Heart right ventricle (tissue), 16 donors: ENCODE measurements at regions not wholly inside any gene's neighbourhood (a gene's known extent, or its start where the extent isn't known, plus 50 kb on each side); places are given as distances from the start of the nearest gene placed in this dataset.

Experiments used
- ATAC-seq, 8 donors: fragments of 200-7000 bp; cut with Tn5 transposase; one replicate each; pipeline ENCODE4 v1.9.1; 2020; ENCODE audit warnings: mild to moderate bottlenecking in 8 of 8, moderate library complexity in 8 of 8, moderate number of reproducible peaks in 1 of 8
- DNase-seq, 2 donors: peaks; one replicate each; pipeline ENCODE4 v3.0.0-alpha.2; 2020
- H3K27ac ChIP-seq, 10 donors: fragments of 200-600 bp; sonication (generic) in 2 of 10; one replicate each; pipeline versions ENCODE4 v1.5.0 to v1.8.0; 2020 to 2022; ENCODE audit warnings: mild to moderate bottlenecking in 3 of 10
- H3K27me3 ChIP-seq, 7 donors: fragments of 200-600 bp; one replicate each; pipeline ENCODE4 v1.8.0; 2021 to 2022; ENCODE audit warnings: mild to moderate bottlenecking in 2 of 7
- H3K36me3 ChIP-seq, 9 donors: fragments of 200-600 bp; sonication (generic) in 1 of 9; one replicate each; pipeline versions ENCODE4 v1.5.0 to v1.8.0; 2020 to 2022; ENCODE audit warnings: mild to moderate bottlenecking in 2 of 9
- H3K4me1 ChIP-seq, 9 donors: fragments of 200-600 bp; sonication (generic) in 1 of 9; one replicate each; pipeline versions ENCODE4 v1.5.0 to v1.8.0; 2020 to 2022; ENCODE audit warnings: mild to moderate bottlenecking in 4 of 9
- H3K4me3 ChIP-seq, 10 donors: fragments of 200-600 bp; sonication (generic) in 2 of 10; one replicate each; pipeline versions ENCODE4 v1.5.0 to v1.8.0; 2020 to 2022; ENCODE audit warnings: mild to moderate bottlenecking in 7 of 10, moderate library complexity in 2 of 10
- H3K9me3 ChIP-seq, 11 donors: fragments of 200-600 bp in 10 of 11; sonication (generic) in 2 of 11; one replicate each; pipeline versions ENCODE4 v1.5.0 to v1.8.0; 2013 to 2022; ENCODE audit warnings: mild to moderate bottlenecking in 2 of 11, control low read depth in 1 of 11, moderate library complexity in 1 of 11
- WGBS, 2 donors: extraction: QIAGEN DNeasy Blood & Tissue Kit; methylation state at CpG; one replicate each; pipeline ENCODE4 v1.1.7; 2013; ENCODE audit warnings: inconsistent platforms in 1 of 2; 5-methylcytosine and 5-hydroxymethylcytosine counted together
- intact Hi-C, 10 donors: fragments of 100-400 bp; cut with DNase I; formaldehyde crosslinking; loops; one replicate each; pipeline versions ENCODE4 v1.11.1 to v1.14.2; 2022
- TF ChIP-seq, protein P1 (sequence below), 9 donors: fragments of 200-600 bp; sonication (generic) in 2 of 9; IDR thresholded peaks; one replicate each; pipeline versions ENCODE4 v1.5.0 to v1.8.0; 2021 to 2022; ENCODE audit warnings: antibody characterized with exemption in 9 of 9, mild to moderate bottlenecking in 5 of 9, moderate library complexity in 1 of 9
- donor health status: Arrhythmogenic right ventricular cardiomyopathy.
- donor health status: ischemic (EF 13 %, LVEDD 7.1; RV severe dilation, severe dysfunction).
- donor health status: healthy with polysubstance abuse.
- donor health status: DM: no; HTN: yes; CAD: no.
- donor health status: DM: no; HTN: no; CAD: no.
- donor health status: ischemic (EF 25% LVEDD 6.9; RV normal size, moderate dysfunction).
- donor health status: ischemic (EF 25% LVEDD 5.7; RV mildly dilated, moderate dysfunction).
- donor health status: healthy.
- donor health status: DM: yes; HTN: yes; CAD: no.
- donor health status: Ischemic cardiomyopathy.
- donor health status: ischemic (EF 35%, LVEDD 5.7; RV mildly dilated, moderate dysfunction).
- donor health status: nonischemic (EF 11% LVEDD 7.7; RV severe dilation, severe dysfunction).
- donor health status: DM: yes; HTN: yes; CAD: no.
- donor health status: PGD.
- donor health status: ischemic (EF 29% LVEDD 5.4; RV normal size, mild dysfunction).
- donor health status: nonischemic (EF 23%, LVEDD 6.1; RV moderate dilation, normal function).

DNA sequence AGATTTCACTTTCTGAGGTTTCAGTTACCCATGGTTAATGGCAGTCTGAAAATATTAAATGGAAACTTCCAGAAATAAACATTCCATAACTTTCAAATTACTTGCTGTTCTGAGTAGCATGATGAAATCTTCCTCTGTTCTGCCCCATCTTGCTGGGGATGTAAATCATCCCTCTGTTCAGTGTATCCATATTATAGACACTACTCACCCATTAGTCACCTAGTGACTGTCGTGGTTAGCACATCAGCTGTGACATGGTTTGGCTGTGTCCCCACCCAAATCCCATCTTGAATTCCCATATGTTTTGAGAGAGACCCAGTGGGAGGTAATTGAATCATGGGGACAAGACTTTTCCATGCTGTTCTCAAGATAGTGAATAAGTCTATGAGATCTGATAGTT lies 125.5 kb upstream of the GIMD1 start:
- H3K27ac ChIP-seq: no peak overlapping the region
- H3K27me3 ChIP-seq: no peaks in the 10 kb centered on the region
- no peak for DNase-seq
- no peaks in the 10 kb centered on the region for H3K36me3 ChIP-seq
- 84 to 88% methylated on average over 1 of the region's 1 CpG for WGBS, 2 donors
- TF ChIP-seq, protein P1, sequence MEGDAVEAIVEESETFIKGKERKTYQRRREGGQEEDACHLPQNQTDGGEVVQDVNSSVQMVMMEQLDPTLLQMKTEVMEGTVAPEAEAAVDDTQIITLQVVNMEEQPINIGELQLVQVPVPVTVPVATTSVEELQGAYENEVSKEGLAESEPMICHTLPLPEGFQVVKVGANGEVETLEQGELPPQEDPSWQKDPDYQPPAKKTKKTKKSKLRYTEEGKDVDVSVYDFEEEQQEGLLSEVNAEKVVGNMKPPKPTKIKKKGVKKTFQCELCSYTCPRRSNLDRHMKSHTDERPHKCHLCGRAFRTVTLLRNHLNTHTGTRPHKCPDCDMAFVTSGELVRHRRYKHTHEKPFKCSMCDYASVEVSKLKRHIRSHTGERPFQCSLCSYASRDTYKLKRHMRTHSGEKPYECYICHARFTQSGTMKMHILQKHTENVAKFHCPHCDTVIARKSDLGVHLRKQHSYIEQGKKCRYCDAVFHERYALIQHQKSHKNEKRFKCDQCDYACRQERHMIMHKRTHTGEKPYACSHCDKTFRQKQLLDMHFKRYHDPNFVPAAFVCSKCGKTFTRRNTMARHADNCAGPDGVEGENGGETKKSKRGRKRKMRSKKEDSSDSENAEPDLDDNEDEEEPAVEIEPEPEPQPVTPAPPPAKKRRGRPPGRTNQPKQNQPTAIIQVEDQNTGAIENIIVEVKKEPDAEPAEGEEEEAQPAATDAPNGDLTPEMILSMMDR (IDR thresholded peaks at IDR 0.05): no peak
- H3K4me1 ChIP-seq: no peaks in the 10 kb centered on the region
- H3K4me3 ChIP-seq: no peak overlapping the region
- H3K9me3 ChIP-seq: peaks cover 0 to 3% (median 0%) of the 10 kb centered on the region in 11 donors
- ATAC-seq: no peak
- intact Hi-C loops: loop anchor here in 1 of 10 donors (10.0 kb wide), 1 partner anchor 229 kb away; no protein-coding TSS in a partner anchor

DNA sequence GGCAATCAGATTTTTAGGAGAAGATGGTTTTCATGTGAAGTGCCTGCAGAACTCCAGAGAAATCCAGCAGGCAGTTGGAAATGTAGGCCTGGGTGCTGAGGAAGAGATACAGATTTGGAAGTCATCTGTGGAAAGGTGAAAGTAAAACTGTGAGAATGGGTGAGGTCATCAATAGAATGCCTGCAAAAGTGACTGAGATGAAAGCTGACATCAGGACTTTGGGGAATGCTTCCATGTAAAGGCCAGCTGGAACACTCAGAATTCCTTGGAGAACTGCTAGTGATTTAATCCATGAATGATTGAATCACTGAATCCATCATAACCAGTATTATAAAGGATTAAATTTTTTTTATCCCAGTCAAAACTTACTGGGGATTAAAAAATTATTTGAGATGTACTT lies 124.5 kb upstream of the GIMD1 start:
- Histone ChIP-seq H3K4me3 (no peak overlapping the region), H3K9me3 (peaks cover 0 to 3% (median 0%) of the 10 kb centered on the region in 11 donors), H3K27me3 (no peaks in the 10 kb centered on the region), H3K36me3 (no peaks in the 10 kb centered on the region), H3K4me1 (no peaks in the 10 kb centered on the region), H3K27ac (no peak overlapping the region)
- TF ChIP-seq, protein P1 (IDR thresholded peaks at IDR 0.05): no peak
- ATAC-seq (no peak), DNase-seq (no peak)
- intact Hi-C loops: loop anchor here in 1 of 10 donors (10.0 kb wide), 1 partner anchor 228 kb away; no protein-coding TSS in a partner anchor

DNA sequence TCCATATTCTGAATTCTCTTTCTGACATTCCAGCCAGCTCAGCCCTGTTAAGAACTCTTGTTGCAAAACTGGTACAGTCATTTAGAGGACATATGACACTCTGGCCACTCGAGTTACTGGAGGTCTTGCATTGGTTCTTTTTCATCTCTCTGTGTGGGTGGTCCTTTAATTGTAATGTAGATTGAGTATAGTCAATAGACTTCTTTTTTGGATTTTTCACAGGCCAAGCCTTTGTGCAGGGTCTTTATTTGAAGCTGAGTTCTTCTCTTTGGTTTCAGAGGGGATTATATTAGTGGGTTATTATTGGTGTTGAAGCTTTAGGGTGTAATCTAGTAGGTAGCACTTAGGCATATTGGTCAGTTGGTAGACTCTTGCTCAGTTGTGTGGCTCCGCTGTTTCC lies 118.0 kb upstream of the GIMD1 start:
- TF ChIP-seq, protein P1 (IDR thresholded peaks at IDR 0.05): no peak
- intact Hi-C loops: no loop called here
- peaks cover 0 to 13% (median 0%) of the 10 kb centered on the region in 11 donors for H3K9me3 ChIP-seq
- no peaks in the 10 kb centered on the region for H3K4me1 ChIP-seq
- ATAC-seq (no peak), DNase-seq (no peak)
- WGBS, 2 donors: 54% methylated on average over 2 of the region's 2 CpGs
- H3K27ac ChIP-seq: no peak overlapping the region
- no peak overlapping the region for H3K4me3 ChIP-seq
- H3K36me3 ChIP-seq: no peaks in the 10 kb centered on the region
- peaks cover 0 to 8% (median 0%) of the 10 kb centered on the region in 7 donors for H3K27me3 ChIP-seq

DNA sequence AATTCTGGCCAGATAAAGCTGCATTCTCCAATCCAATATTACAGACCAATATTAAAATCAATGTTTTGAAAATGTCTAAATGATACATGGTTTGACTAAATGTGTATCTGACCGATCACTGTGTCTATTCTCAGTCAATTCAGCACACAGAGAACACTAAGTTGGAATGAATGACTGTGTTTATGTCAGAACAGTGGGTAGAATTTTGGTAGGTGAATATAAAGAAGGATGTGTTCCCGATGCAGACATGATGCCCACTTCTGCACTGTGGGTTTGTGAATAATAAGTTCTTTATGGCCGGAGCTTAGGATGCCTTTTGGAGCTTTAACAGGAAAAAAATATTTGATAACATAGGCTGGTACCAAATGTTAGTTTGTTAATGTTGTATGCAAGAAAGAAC lies 113.2 kb upstream of the GIMD1 start:
- no peak overlapping the region for H3K27ac ChIP-seq
- H3K4me3 ChIP-seq: no peak overlapping the region
- H3K4me1 ChIP-seq: no peaks in the 10 kb centered on the region
- H3K36me3 ChIP-seq: no peaks in the 10 kb centered on the region
- TF ChIP-seq, protein P1 (IDR thresholded peaks at IDR 0.05): no peak
- 73 to 79% methylated on average over 3 of the region's 3 CpGs for WGBS, 2 donors
- ATAC-seq (no peak), DNase-seq (no peak)
- peaks cover 0 to under 1% (median 0%) of the 10 kb centered on the region in 7 donors for H3K27me3 ChIP-seq
- intact Hi-C loops: no loop called here
- peaks cover 0 to 13% (median 0%) of the 10 kb centered on the region in 11 donors for H3K9me3 ChIP-seq
